ENCODE measurements at regions not wholly inside any gene's neighbourhood (a gene's known extent, or its start where the extent isn't known, plus 50 kb on each side); places are given as distances from the start of the nearest gene placed in this dataset.

- no peak for DNase-seq
These were observed 279.2 kb upstream of the SKOR2 start for GRCh38 chr18:47530695-47531094.

GRCh38 chr18:47528343-47528742 lies 276.9 kb upstream of the SKOR2 start:
- no peak for DNase-seq

DNA sequence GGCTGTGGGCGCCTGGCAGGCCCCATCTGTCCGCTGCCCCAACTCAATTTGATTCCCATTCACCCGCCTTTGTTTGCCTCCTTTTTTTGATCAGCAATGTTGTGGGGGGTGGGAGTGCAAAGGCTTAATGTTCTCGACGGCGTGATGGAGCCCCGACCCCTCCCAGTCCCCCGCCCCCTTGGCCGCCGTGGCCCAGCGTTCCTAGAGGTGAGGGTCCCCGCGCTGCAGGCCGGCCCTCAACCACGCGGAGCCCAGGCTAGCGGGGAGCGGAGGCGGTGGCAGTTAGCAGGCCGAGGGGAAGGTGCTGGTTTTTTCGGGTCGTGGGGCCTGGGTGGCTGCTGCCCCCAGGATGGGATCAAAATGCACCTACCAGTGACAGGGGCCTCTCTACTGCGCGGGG lies 274.7 kb upstream of the SKOR2 start:
- DNase-seq = no peak

- DNase-seq = no peak
These were observed 270.9 kb upstream of the SKOR2 start for GRCh38 chr18:47522359-47522758.

DNA sequence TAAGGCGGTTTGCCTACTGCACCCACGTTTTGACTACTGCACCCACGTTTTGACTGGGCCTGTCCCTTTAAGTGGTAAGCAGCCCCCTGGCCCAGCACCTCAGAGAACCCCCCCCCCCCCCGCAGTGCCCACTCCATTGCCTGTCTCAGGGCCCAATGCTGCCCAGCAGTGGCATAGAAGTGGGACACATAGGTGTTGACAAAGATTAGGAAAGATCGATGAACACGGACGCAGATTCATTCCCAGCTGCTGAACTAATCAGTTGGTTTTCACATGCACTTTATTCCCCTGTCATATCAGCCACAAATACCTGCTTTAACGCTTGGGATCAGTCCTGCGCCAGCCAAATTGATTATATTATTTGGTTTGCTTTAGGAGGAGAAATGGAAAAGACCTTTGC lies 268.8 kb upstream of the SKOR2 start:
- DNase-seq = no peak

- DNase-seq = no peak
These were observed 268.2 kb upstream of the SKOR2 start for GRCh38 chr18:47519706-47520105.

- DNase-seq = no peak
These were observed 267.8 kb upstream of the SKOR2 start for GRCh38 chr18:47519277-47519676.

- DNase-seq = no peak
These were observed 262.2 kb upstream of the SKOR2 start for GRCh38 chr18:47513614-47514013.

DNA sequence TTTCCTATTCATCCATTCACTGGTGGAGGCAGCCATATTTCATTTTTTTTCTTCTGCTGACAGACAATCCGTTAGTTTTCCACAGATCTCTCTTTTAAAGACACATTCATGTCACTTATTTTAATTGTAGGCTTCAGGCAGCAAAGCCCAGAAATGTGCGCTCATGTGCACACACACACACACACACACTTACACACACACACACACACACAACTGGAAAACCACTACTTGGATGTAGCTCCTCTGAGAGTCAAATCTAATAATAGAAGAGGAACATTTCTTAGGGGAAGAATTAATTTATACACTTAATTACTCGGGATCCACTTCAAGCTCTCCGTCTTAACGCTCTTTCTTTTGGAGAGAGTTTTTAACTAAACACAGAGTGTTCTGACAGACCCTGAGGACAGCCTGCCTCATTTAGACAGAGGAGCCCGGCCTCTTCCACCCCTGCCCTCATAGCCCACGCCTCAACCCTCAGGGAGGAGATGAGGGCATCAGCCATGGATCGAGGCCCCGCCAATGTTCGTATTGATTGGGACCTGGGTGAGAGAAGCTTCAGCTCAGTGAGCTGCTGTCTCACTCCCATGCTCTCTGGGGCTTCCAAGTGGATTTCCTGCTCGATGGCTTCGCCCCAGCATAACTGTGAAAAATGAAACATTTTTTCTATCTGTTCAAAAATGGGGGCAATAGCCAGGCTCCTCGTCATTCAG lies 261.4 kb upstream of the SKOR2 start:
- no peak for DNase-seq

GRCh38 chr18:47512056-47512455 lies 260.6 kb upstream of the SKOR2 start:
- DNase-seq = no peak

- no peak for DNase-seq
These were observed 259.4 kb upstream of the SKOR2 start for GRCh38 chr18:47510831-47511230.

DNA sequence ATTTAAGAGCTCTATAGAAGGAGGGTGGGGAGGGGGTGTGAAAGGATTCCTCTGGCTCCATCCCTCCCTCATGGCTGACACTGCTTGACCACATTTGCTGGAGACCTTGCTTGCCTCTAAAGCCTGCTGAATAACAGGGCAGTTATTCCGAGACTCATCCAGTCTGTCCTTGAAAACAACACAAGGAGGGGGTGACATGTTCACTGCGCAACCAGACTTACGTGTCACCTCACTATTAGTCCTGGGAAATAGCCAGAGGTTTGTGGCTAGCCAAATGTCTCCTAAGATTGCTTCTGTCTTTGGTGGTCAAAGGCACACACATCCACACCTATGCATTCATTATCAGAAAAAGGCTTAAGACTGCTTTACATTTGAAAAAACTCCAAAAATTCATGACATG lies 256.2 kb upstream of the SKOR2 start:
- DNase-seq = no peak

GRCh38 chr18:47506897-47507296 lies 255.4 kb upstream of the SKOR2 start:
- DNase-seq = no peak

DNA sequence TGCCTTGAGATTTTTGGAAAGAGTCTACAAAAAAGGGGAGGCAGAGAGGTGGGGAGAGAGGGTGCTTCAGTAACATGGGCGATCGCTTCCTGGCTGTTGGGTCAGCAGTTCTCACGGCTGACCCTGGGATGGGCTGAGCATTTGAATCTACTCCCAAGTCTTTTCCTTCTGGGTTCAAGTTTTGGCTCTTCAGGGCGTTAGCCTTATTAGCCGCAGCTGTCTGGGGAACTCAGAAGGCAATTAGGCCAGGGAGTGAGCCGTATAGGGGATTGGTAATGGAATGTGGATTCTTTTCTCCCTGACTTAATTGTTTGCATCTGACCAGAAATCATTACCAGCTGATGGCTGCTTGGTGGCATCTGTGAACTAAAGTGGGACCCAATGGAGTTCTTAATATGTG lies 250.5 kb upstream of the SKOR2 start:
- DNase-seq = no peak

DNA sequence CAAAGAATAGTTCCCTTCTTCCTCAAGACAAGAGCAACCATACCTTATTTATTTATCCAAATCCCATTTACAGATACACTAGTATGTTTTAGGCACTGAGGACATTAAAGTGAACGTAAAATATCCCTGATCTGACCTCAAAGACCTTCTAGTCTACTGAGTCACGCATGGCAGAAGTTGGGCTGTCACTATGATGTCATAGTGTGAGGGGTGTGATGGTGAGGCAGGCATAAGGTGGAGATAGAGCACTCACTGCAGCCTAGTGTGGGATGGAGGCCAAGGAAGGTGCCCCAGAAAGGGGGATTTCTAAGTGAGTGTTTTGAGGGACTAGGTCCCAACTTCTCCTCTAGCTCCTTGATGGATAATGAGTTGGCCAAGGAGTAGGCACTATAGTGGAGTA lies 249.5 kb upstream of the SKOR2 start:
- no peak for DNase-seq

- no peak for DNase-seq
These were observed 241.2 kb upstream of the SKOR2 start for GRCh38 chr18:47492691-47493090.

DNA sequence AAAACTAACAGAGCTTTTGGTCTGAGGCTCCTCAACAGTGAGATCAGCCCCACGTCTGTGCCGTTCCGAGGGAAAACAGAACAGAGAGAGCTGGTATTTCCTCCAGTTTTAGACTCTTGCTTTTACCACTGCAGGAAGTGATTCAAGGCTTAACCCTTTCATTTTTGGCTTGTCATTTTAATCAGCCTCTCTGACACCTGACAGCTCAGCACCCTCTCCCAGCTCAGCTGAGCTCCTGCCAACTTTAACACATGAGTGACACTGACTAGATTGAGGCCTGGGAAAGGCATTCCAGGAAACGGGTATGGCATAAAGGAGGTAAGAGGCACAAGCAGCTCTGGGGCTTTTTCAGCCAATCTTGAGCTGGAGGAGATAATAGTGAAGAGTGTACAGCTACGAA lies 239.4 kb upstream of the SKOR2 start:
- DNase-seq = no peak

DNA sequence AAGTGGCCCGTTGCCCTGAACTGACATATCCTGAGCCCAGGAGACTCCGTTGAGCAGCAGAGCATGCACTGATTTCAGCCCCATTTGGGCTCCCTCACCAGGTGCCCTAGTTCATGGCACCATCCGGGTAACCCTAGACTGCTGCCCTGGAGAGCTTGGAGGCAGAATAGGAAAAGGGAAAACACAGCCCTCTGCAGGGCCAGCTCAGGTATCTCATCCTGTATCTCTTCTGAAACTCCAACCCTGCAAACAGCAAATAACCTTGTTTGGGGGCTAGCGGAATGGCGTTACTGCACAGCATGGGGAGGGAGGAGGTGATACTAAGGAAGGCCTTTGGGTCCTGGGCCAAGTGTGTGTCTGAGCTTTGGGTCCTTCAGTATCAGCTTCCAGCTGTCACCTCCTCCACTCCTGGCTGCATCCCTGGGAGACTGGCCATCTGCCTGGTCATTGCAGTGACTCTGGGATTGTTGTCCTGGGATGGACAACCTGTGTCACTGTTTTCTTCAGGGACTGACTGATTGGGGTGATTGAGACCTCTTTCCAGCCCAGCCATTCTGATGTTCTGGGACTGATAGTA lies 233.8 kb upstream of the SKOR2 start:
- DNase-seq = no peak

DNA sequence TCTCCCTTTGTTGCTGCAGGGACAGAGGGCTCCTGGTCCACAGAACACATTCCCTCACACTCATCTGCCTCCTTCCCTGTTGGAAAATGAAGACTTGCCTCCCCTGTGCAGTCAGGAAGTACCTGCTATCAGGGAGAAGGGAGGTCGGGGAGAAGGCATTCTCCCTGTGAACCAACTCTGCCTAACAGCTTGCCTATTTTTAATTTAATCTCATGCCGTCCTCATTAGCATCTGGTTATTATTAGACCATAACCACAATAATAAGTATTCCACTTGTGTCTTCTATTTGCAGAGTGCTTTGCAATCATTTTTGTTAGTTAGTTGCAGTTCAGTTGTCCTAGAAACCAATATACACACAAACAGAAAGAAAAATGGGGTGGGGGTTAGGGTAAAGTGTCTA lies 232.6 kb upstream of the SKOR2 start:
- no peak for DNase-seq

DNA sequence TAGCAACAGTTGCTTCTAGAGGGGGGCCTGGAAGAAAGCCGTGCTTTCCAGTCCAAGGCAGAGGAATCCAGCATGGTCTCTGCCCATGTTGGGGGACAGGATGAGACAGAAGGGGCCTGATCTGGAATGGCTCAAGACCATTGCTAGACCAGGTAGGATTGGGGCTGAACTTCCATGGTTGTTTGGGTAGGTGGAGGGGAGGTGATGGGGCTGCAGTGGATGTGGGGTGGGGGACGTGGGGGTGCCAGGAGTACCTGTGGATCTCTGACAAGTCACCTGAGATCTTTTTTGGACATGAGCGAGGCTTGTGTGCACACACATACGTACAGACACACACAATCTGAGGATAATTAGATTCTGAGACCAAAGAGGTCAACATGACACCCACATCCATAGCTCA lies 228.7 kb upstream of the SKOR2 start:
- no peak for DNase-seq

DNA sequence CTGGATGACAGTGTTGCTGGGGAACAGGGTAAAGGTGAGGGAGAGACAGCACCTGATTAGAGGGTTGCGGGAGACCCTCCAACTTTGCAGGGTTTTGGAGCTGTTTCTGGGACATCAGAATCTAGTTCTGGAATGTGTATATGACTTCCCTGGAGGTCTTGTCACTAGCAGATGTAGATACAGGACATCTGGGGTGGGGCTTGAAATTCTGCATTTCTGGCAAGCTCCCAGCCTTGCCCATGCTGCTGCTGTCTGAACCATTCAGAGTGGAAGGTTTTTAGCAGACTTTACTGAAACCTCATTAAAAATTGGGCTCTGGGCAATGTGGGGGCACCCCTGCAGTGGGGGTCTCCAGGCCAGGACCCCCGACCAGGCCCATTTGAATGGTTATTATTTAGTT lies 220.3 kb upstream of the SKOR2 start:
- no peak for DNase-seq

- DNase-seq = no peak
These were observed 219.5 kb upstream of the SKOR2 start for GRCh38 chr18:47470941-47471340.

DNA sequence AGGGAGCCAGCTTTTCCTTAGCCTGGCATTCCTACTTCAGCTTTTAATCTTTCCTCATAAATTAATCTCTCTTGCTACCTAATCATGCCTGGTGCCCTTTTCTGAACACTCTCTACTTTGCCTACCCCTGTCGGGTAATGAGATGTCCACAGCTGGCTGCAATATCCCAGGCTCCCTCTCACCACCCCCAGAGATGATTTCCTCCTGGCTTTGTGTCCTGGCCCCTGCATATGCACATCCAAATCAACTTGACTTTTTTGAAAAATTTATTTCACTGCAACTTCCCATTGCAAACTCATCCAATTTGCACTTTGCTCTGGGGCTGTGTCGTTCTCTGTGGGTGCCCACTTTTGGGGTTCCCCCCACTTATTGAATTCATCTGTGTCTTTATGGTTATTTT lies 218.1 kb upstream of the SKOR2 start:
- no peak for DNase-seq

GRCh38 chr18:47461977-47462376 lies 210.5 kb upstream of the SKOR2 start:
- no peak for DNase-seq

GRCh38 chr18:47461406-47461948 lies 210.0 kb upstream of the SKOR2 start:
- no peak for DNase-seq

Data from activated CD4-positive, alpha-beta T cell treated with anti-CD3 and anti-CD28 coated beads for 4 hours (primary cell).